HK-2 (cell line): ENCODE measurements at regions not wholly inside any gene's neighbourhood (a gene's known extent, or its start where the extent isn't known, plus 50 kb on each side); places are given as distances from the start of the nearest gene placed in this dataset.

Source experiments
- DNase-seq: peaks from one replicate; pipeline ENCODE4 v3.0.0-alpha.2; 2018; ENCODE audit not compliant: unreplicated experiment

GRCh38 chr19:5216141-5216847 is 124.3 kb downstream of the PTPRS start:
- DNase-seq, result no peak

GRCh38 chr19:5215431-5215830 is 125.2 kb downstream of the PTPRS start:
- no peak for DNase-seq

GRCh38 chr19:5214902-5215301 is 125.7 kb downstream of the PTPRS start:
- no peak for DNase-seq

- DNase-seq, result no peak
Observed at GRCh38 chr19:5214371-5214770, 126.2 kb downstream of the PTPRS start.

GRCh38 chr19:5213667-5214066 is 126.9 kb downstream of the PTPRS start:
- DNase-seq, result no peak

- no peak for DNase-seq
Observed at GRCh38 chr19:5212101-5212500, 128.5 kb downstream of the PTPRS start.

- DNase-seq, result no peak
Observed at GRCh38 chr19:5211217-5211822, 129.3 kb downstream of the PTPRS start.

- no peak for DNase-seq
Observed at GRCh38 chr19:5210556-5210955, 130.1 kb downstream of the PTPRS start.

- DNase-seq, result no peak
Observed at GRCh38 chr19:5207806-5208205, 132.8 kb downstream of the PTPRS start.

GRCh38 chr19:5206751-5207075 is 133.9 kb downstream of the PTPRS start:
- no peak for DNase-seq

- no peak for DNase-seq
Observed at GRCh38 chr19:5205937-5206750, 134.5 kb downstream of the PTPRS start.

GRCh38 chr19:5205381-5205780 is 135.2 kb downstream of the PTPRS start:
- DNase-seq, result no peak

GRCh38 chr19:5204212-5204611 is 136.4 kb downstream of the PTPRS start:
- DNase-seq, result no peak
